OCI-LY1 (cell line): ENCODE measurements at regions not wholly inside any gene's neighbourhood (a gene's known extent, or its start where the extent isn't known, plus 50 kb on each side); places are given as distances from the start of the nearest gene placed in this dataset.

Source experiments
- H2AFZ ChIP-seq: fragments of 200-600 bp; sonication (generic), shearing (Covaris generic); 2 replicates; pipeline ENCODE4 v1.6.0; 2014; ENCODE audit warnings: antibody characterized with exemption, mild to moderate bottlenecking, low read length
- H3F3A ChIP-seq: fragments of 200-600 bp; sonication (generic), shearing (Covaris generic); 2 replicates; pipeline ENCODE4 v1.6.0; 2014; ENCODE audit warnings: mild to moderate bottlenecking, antibody characterized with exemption, low read length, moderate library complexity; ENCODE audit not compliant: insufficient read depth
- H3K27ac ChIP-seq: fragments of 200-600 bp; sonication (generic); 2 replicates; pipeline ENCODE4 v1.5.1; 2014; ENCODE audit warnings: low read length, mixed run types, mild to moderate bottlenecking, low read depth; ENCODE audit not compliant: poor library complexity, severe bottlenecking
- H3K27me3 ChIP-seq: fragments of 200-600 bp; sonication (generic); 2 replicates; pipeline ENCODE4 v1.6.0; 2014; ENCODE audit warnings: antibody characterized with exemption, mild to moderate bottlenecking, low read length, moderate library complexity; ENCODE audit not compliant: insufficient read depth
- H3K36me3 ChIP-seq: fragments of 200-600 bp; sonication (generic); 2 replicates; pipeline ENCODE4 v1.6.1; 2014; ENCODE audit warnings: mild to moderate bottlenecking, antibody characterized with exemption, low read length, moderate library complexity, mixed read lengths; ENCODE audit not compliant: insufficient read depth
- H3K4me1 ChIP-seq: fragments of 200-600 bp; sonication (generic); 2 replicates; pipeline ENCODE4 v1.5.1; 2014; ENCODE audit warnings: mild to moderate bottlenecking, low read length, moderate library complexity; ENCODE audit not compliant: insufficient read depth, severe bottlenecking
- H3K4me2 ChIP-seq: fragments of 200-600 bp; sonication (generic), shearing (Covaris generic); 2 replicates; pipeline ENCODE4 v1.6.1; 2014; ENCODE audit warnings: low read length
- H3K4me3 ChIP-seq: fragments of 200-600 bp; sonication (generic); 2 replicates; pipeline ENCODE4 v1.5.1; 2014; ENCODE audit warnings: low read length, low read depth, mild to moderate bottlenecking, mixed read lengths; ENCODE audit not compliant: poor library complexity, severe bottlenecking
- H3K79me2 ChIP-seq: fragments of 200-600 bp; shearing (Covaris generic); 2 replicates; pipeline ENCODE4 v1.6.1; 2016; ENCODE audit warnings: mixed run types, low read length, mixed read lengths; ENCODE audit not compliant: insufficient read depth
- H3K9ac ChIP-seq: fragments of 200-600 bp; sonication (generic), shearing (Covaris generic); 2 replicates; pipeline ENCODE4 v1.6.1; 2014; ENCODE audit warnings: mild to moderate bottlenecking, low read length, mixed read lengths
- H3K9me2 ChIP-seq: fragments of 200-600 bp; sonication (generic), shearing (Covaris generic); 2 replicates; pipeline ENCODE4 v1.6.1; 2014; ENCODE audit warnings: low read depth, mild to moderate bottlenecking, low read length, mixed read lengths
- H3K9me3 ChIP-seq: fragments of 200-600 bp; shearing (Covaris generic); 2 replicates; pipeline ENCODE4 v1.6.1; 2014; ENCODE audit warnings: low read length, mixed read lengths
- H4K20me1 ChIP-seq: fragments of 200-600 bp; sonication (generic), shearing (Covaris generic); 2 replicates; pipeline ENCODE4 v1.6.0; 2016; ENCODE audit warnings: mild to moderate bottlenecking, low read length; ENCODE audit not compliant: insufficient read depth
- CTCF ChIP-seq: fragments of 200-600 bp; sonication (generic), shearing (Covaris generic); IDR thresholded peaks from 2 replicates; pipeline ENCODE4 v1.5.1; 2017; ENCODE audit warnings: mild to moderate bottlenecking, antibody characterized with exemption, low read length, moderate library complexity, mixed read lengths
- EZH2 ChIP-seq: fragments of 200-600 bp; sonication (generic), shearing (Covaris generic); IDR thresholded peaks from 2 replicates; pipeline ENCODE4 v1.8.0; 2017; ENCODE audit warnings: borderline replicate concordance, mixed run types, mild to moderate bottlenecking, antibody characterized with exemption, low read length, moderate library complexity, mixed read lengths

GRCh38 chr2:4942441-4942840 is 749.7 kb upstream of the SOX11 start:
- Histone ChIP-seq H4K20me1 (no peaks in the 10 kb centered on the region), H3K27ac (no peak overlapping the region), H3K27me3 (no peaks in the 10 kb centered on the region), H3K9me2 (no peaks in the 10 kb centered on the region), H3K4me3 (no peak overlapping the region), H3K9me3 (no peaks in the 10 kb centered on the region), H3K36me3 (no peaks in the 10 kb centered on the region), H3K4me2 (no peak overlapping the region), H3K9ac (no peak overlapping the region), H3K4me1 (no peaks in the 10 kb centered on the region), H3F3A (no peaks in the 10 kb centered on the region), H2AFZ (no peak overlapping the region), H3K79me2 (no peaks in the 10 kb centered on the region)
- TF ChIP-seq EZH2 (no peak), CTCF (no peak)

GRCh38 chr2:4947911-4948310 is 744.3 kb upstream of the SOX11 start:
- Histone ChIP-seq H3K79me2 (no peaks in the 10 kb centered on the region), H3K4me3 (no peak overlapping the region), H3K27me3 (no peaks in the 10 kb centered on the region), H3F3A (no peaks in the 10 kb centered on the region), H3K9ac (no peak overlapping the region), H3K9me3 (no peaks in the 10 kb centered on the region), H3K4me2 (no peak overlapping the region), H3K9me2 (no peaks in the 10 kb centered on the region), H3K27ac (no peak overlapping the region), H4K20me1 (no peaks in the 10 kb centered on the region), H3K36me3 (no peaks in the 10 kb centered on the region), H3K4me1 (no peaks in the 10 kb centered on the region), H2AFZ (no peak overlapping the region)
- TF ChIP-seq EZH2 (no peak), CTCF (no peak)

GRCh38 chr2:4951368-4951767 is 740.8 kb upstream of the SOX11 start:
- Histone ChIP-seq H3K4me1 (no peaks in the 10 kb centered on the region), H3K9ac (no peak overlapping the region), H3K27me3 (no peaks in the 10 kb centered on the region), H3K9me3 (no peaks in the 10 kb centered on the region), H4K20me1 (no peaks in the 10 kb centered on the region), H3K36me3 (no peaks in the 10 kb centered on the region), H2AFZ (no peak overlapping the region), H3K4me2 (no peak overlapping the region), H3K27ac (no peak overlapping the region), H3F3A (no peaks in the 10 kb centered on the region), H3K4me3 (no peak overlapping the region), H3K9me2 (no peaks in the 10 kb centered on the region), H3K79me2 (no peaks in the 10 kb centered on the region)
- TF ChIP-seq CTCF (no peak), EZH2 (no peak)
